ENCODE measurements at regions not wholly inside any gene's neighbourhood (a gene's known extent, or its start where the extent isn't known, plus 50 kb on each side); places are given as distances from the start of the nearest gene placed in this dataset.
A peak's percentile ranks its signal among the peaks of the same experiment; 100 is the strongest.

GRCh38 chr10:6850452-6850851 lies 270.4 kb upstream of the PRKCQ start:
- no peak for DNase-seq (ENCODE audit: low read depth)
- no peak overlapping the region for H3K4me3 ChIP-seq (ENCODE audit: control insufficient read depth, low read depth, low read length)
- TF ChIP-seq CTCF (IDR thresholded peaks at IDR 0.05; ENCODE audit: control insufficient read depth, insufficient read depth, low read depth, low read length, missing control alignments), result no peak

GRCh38 chr10:6847561-6847960 lies 267.5 kb upstream of the PRKCQ start:
- H3K4me3 ChIP-seq (ENCODE audit: control insufficient read depth, low read depth, low read length), result no peak overlapping the region
- no peak for TF ChIP-seq CTCF (IDR thresholded peaks at IDR 0.05; ENCODE audit: control insufficient read depth, insufficient read depth, low read depth, low read length, missing control alignments)
- no peak for DNase-seq (ENCODE audit: low read depth)

GRCh38 chr10:6843894-6844650 lies 264.0 kb upstream of the PRKCQ start:
- TF ChIP-seq CTCF (IDR thresholded peaks at IDR 0.05; ENCODE audit: control insufficient read depth, insufficient read depth, low read depth, low read length, missing control alignments), result no peak
- no peak for DNase-seq (ENCODE audit: low read depth)
- no peak overlapping the region for H3K4me3 ChIP-seq (ENCODE audit: control insufficient read depth, low read depth, low read length)

DNA sequence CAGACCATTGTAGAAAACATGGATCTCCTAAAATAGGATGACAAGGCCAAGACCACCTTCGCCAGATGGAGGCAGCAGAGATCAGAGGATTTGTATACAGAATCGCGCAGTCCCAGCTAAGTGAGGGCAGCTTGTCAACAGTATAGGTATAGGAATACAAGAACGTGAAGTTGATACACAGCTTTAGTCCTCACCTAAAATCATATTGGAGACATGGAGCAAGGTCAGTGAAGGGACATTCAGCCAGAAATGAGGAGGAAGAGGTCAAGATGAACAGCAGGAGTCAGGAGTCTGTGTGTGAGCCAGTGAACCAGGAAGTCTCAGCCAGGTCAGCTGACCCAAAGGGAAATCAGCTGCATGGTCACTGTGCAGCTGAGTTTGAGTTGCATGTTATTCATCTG lies 263.4 kb upstream of the PRKCQ start:
- DNase-seq (ENCODE audit: low read depth), result no peak

GRCh38 chr10:6842722-6843121 lies 262.6 kb upstream of the PRKCQ start:
- no peak for DNase-seq (ENCODE audit: low read depth)
- no peak overlapping the region for H3K4me3 ChIP-seq (ENCODE audit: control insufficient read depth, low read depth, low read length)
- TF ChIP-seq CTCF (IDR thresholded peaks at IDR 0.05; ENCODE audit: control insufficient read depth, insufficient read depth, low read depth, low read length, missing control alignments), result no peak

More for the DNA sequence above, 263.4 kb upstream of the PRKCQ start:
- H3K4me3 ChIP-seq (ENCODE audit: control insufficient read depth, low read depth, low read length), result no peak overlapping the region
- peak; percentile 12 for TF ChIP-seq CTCF (IDR thresholded peaks at IDR 0.05; ENCODE audit: control insufficient read depth, insufficient read depth, low read depth, low read length, missing control alignments)

DNA sequence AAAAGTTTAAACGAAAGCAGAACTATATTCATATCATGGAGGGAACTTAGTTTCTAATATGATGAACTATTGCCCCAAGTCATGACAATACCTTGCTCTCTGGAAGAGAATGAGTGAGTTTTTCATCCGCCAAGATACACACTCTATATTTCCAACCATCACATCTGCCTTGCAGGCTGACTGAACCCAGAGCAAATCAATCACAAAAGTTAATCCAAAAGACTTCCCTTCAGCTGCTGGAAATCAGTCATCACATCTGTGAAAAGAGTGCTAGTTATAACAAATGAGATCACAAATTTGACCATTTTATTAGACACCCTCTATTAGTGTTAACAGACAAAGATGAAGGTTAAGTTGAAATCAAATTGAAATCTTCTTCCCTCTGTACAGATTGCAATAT lies 261.7 kb upstream of the PRKCQ start:
- H3K4me3 ChIP-seq (ENCODE audit: control insufficient read depth, low read depth, low read length), result no peak overlapping the region
- no peak for DNase-seq (ENCODE audit: low read depth)
- TF ChIP-seq CTCF (IDR thresholded peaks at IDR 0.05; ENCODE audit: control insufficient read depth, insufficient read depth, low read depth, low read length, missing control alignments), result no peak

Measured in AG09309 (cell line).